Immature natural killer cell (primary cell): ENCODE measurements at regions not wholly inside any gene's neighbourhood (a gene's known extent, or its start where the extent isn't known, plus 50 kb on each side); places are given as distances from the start of the nearest gene placed in this dataset.

ENCODE experiments used
- DNase-seq, 3 donors: peaks; one replicate each; pipeline ENCODE4 v3.0.0; 2022; ENCODE audit warnings: mixed read lengths in 1 of 3
- H3K27ac Mint-ChIP-seq, 6 donors: one replicate each; pipeline ENCODE4 v1.8.0; 2020; ENCODE audit warnings: mixed read lengths in 6 of 6, mild to moderate bottlenecking in 5 of 6, inconsistent platforms in 4 of 6, moderate library complexity in 3 of 6
- H3K27me3 Mint-ChIP-seq, 3 donors: one replicate each; pipeline ENCODE4 v1.8.0; 2020 to 2021; ENCODE audit warnings: low read depth in 3 of 3, mild to moderate bottlenecking in 3 of 3, mixed read lengths in 3 of 3, moderate library complexity in 3 of 3, inconsistent platforms in 1 of 3
- H3K36me3 Mint-ChIP-seq, 3 donors: one replicate each; pipeline ENCODE4 v1.8.0; 2020; ENCODE audit warnings: mixed read lengths in 3 of 3, inconsistent platforms in 2 of 3, mild to moderate bottlenecking in 2 of 3
- H3K4me1 Mint-ChIP-seq, 2 donors: one replicate each; pipeline ENCODE4 v1.8.0; 2020; ENCODE audit warnings: inconsistent platforms in 2 of 2, mild to moderate bottlenecking in 2 of 2, mixed read lengths in 2 of 2, moderate library complexity in 1 of 2
- H3K4me3 Mint-ChIP-seq, 5 donors: one replicate each; pipeline ENCODE4 v1.8.0; 2020; ENCODE audit warnings: mild to moderate bottlenecking in 5 of 5, mixed read lengths in 5 of 5, inconsistent platforms in 3 of 5, moderate library complexity in 3 of 5
- H3K9me3 Mint-ChIP-seq, 6 donors: one replicate each; pipeline ENCODE4 v1.8.0; 2020; ENCODE audit warnings: mild to moderate bottlenecking in 6 of 6, mixed read lengths in 6 of 6, inconsistent platforms in 4 of 6, moderate library complexity in 3 of 6

DNA sequence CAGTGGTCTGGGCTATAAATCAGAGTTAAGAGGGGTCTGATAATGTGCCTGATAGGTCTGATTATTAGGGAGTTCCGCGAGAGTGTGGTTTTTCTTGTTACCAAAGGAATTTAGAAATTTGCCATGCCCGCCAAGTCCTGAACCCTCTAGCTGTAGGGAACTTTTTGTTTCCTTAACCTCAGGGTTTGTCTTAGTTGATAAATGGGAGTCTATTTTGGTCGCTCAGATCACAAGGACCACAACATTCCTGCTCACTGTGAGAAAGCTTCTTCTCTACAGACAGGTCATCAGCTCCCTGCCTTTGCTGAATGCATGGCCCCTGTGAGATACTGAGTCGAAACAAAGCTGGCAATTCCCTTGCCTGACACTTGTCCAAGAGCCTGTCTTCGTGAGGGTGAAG is 497.8 kb downstream of the HS3ST4 start:
- H3K4me1 Mint-ChIP-seq: no peaks in the 10 kb centered on the region
- no peak overlapping the region for H3K4me3 Mint-ChIP-seq
- no peak for DNase-seq
- peaks cover 0 to 12% (median 0%) of the 10 kb centered on the region in 3 donors for H3K27me3 Mint-ChIP-seq
- H3K9me3 Mint-ChIP-seq: peaks cover 0 to 3% (median 0%) of the 10 kb centered on the region in 6 donors
- H3K36me3 Mint-ChIP-seq: no peaks in the 10 kb centered on the region
- H3K27ac Mint-ChIP-seq: no peak overlapping the region

- no peak overlapping the region for H3K4me3 Mint-ChIP-seq
- H3K27ac Mint-ChIP-seq: no peak overlapping the region
- peaks cover 2 to 8% (median 5%) of the 10 kb centered on the region in 3 donors for H3K27me3 Mint-ChIP-seq
- H3K4me1 Mint-ChIP-seq: no peaks in the 10 kb centered on the region
- peaks cover 0 to 6% (median 0%) of the 10 kb centered on the region in 6 donors for H3K9me3 Mint-ChIP-seq
- DNase-seq: no peak
- H3K36me3 Mint-ChIP-seq: no peaks in the 10 kb centered on the region
Measured at GRCh38 chr16:26194526-26194925, 502.8 kb downstream of the HS3ST4 start.

DNA sequence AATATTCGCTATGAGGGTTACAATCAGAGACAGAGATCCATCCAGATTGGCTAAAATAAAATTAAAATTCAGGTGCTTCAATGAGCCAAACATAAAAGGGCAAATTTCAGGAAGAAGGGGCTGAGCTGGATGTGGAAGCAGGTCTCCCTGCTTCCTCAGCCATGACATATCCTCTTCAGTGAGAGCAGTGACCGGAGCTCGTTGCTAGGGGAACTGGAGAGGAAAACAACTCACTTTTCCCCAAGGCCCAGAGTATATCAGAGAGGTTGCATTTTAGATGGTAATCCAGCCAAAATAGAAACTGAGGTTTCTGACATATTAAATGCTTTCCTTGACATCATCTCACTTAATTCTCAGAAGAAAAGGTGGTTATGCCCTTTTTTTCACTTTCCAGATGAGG is 503.5 kb downstream of the HS3ST4 start:
- no peaks in the 10 kb centered on the region for H3K4me1 Mint-ChIP-seq
- no peak overlapping the region for H3K27ac Mint-ChIP-seq
- no peak overlapping the region for H3K4me3 Mint-ChIP-seq
- no peak for DNase-seq
- H3K27me3 Mint-ChIP-seq: peaks cover 2 to 8% (median 5%) of the 10 kb centered on the region in 3 donors
- peaks cover 0 to 6% (median 0%) of the 10 kb centered on the region in 6 donors for H3K9me3 Mint-ChIP-seq
- no peaks in the 10 kb centered on the region for H3K36me3 Mint-ChIP-seq

- H3K36me3 Mint-ChIP-seq: no peaks in the 10 kb centered on the region
- no peak overlapping the region for H3K27ac Mint-ChIP-seq
- peaks cover 0 to 6% (median 0%) of the 10 kb centered on the region in 6 donors for H3K9me3 Mint-ChIP-seq
- H3K27me3 Mint-ChIP-seq: peaks cover 3 to 5% (median 4%) of the 10 kb centered on the region in 3 donors
- H3K4me3 Mint-ChIP-seq: no peak overlapping the region
- DNase-seq: no peak
- H3K4me1 Mint-ChIP-seq: no peaks in the 10 kb centered on the region
Measured at GRCh38 chr16:26196310-26196709, 504.6 kb downstream of the HS3ST4 start.

DNA sequence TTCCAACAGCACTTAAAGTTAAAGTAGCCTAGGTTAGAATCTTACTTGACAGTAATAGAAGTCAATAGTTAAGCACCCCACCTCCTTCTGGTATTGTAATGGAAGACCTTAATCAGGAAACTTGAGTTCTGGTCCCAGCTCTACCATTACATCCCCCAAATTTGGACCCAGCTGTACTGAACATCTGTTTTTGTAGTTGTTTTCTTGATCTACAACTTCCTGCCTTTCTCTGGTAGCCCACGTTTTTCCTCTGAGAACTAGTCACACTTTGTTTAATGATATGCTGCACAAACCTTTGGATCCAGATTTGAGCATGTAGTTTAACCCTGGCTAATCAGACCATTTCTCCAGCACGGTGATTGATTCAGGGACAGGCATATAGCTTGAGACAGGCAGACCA is 505.0 kb downstream of the HS3ST4 start:
- Mint-ChIP-seq H3K4me1 (no peaks in the 10 kb centered on the region), H3K4me3 (no peak overlapping the region), H3K9me3 (peaks cover 0 to 5% (median 0%) of the 10 kb centered on the region in 6 donors), H3K27me3 (peaks cover 3 to 5% (median 4%) of the 10 kb centered on the region in 3 donors), H3K27ac (no peak overlapping the region), H3K36me3 (no peaks in the 10 kb centered on the region)
- DNase-seq: no peak

DNA sequence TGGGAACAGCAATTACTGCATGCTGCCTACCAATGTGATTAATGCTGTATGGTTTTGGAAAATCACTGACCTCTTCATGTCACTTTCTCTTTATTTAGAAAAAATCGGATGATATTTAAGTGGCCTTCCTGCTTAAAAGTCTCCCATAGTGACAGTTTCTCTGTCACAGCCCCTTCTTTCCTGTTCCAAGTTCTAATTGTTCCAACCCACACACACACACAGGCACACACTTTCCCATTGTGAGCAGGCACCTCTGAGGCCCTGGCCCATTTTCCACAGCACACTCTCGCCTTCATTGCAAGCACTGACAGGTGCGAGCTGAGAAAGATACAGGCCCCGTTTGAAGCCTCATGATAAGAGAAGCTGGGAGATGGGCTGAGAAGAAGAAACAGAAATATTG is 505.9 kb downstream of the HS3ST4 start:
- Mint-ChIP-seq H3K4me3 (no peak overlapping the region), H3K4me1 (no peaks in the 10 kb centered on the region), H3K27me3 (peaks cover 3 to 5% (median 4%) of the 10 kb centered on the region in 3 donors), H3K9me3 (peaks cover 0 to 5% (median 0%) of the 10 kb centered on the region in 6 donors), H3K36me3 (no peaks in the 10 kb centered on the region), H3K27ac (no peak overlapping the region)
- no peak for DNase-seq

DNA sequence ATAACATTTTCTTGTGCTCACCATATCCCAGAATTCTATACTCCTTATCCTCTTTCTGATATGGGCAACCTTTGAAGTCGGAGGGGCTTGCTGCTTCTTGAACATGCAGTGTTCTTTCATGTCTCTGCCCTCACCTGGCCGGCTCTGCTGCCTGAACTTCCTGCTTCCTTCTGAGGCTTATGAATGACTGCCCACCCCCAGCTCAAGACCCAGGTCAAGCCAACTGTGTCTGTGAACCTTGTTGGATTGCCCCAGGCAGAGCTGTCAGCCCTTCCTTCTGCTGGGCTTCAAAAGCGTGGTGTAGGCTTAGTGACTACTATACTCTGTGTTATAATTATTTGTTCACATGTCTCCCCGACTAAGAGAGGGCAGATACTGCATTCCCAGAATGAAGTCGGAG is 506.5 kb downstream of the HS3ST4 start:
- DNase-seq: no peak
- Mint-ChIP-seq H3K27me3 (peaks cover 2 to 5% (median 5%) of the 10 kb centered on the region in 3 donors), H3K27ac (no peak overlapping the region), H3K9me3 (peaks cover 0 to 5% (median under 1%) of the 10 kb centered on the region in 6 donors), H3K4me3 (no peak overlapping the region), H3K36me3 (no peaks in the 10 kb centered on the region), H3K4me1 (no peaks in the 10 kb centered on the region)

DNA sequence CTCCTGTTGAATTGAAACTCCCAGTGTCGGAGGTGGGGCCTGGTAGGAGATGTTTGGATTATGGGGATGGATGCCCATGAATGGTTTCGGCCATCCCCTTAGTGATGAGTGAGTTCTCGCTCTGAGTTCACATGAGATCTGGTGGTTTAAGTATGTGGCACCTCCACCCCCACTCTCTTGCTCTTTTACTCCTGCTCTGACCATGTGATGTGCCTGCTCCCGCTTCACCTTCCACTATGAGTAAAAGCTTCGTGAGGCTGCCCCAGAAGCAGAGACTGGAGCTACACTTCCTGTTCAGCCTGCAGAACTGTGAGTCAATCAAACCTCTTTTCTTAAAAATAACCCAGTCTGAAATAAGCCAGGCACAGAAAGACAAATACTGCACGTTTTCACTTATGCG is 512.4 kb downstream of the HS3ST4 start:
- Mint-ChIP-seq H3K9me3 (peaks cover 0 to 8% (median under 1%) of the 10 kb centered on the region in 6 donors), H3K27me3 (peaks cover 0 to 8% (median 6%) of the 10 kb centered on the region in 3 donors), H3K4me1 (no peaks in the 10 kb centered on the region), H3K36me3 (no peaks in the 10 kb centered on the region), H3K27ac (no peak overlapping the region), H3K4me3 (no peak overlapping the region)
- DNase-seq: no peak

DNA sequence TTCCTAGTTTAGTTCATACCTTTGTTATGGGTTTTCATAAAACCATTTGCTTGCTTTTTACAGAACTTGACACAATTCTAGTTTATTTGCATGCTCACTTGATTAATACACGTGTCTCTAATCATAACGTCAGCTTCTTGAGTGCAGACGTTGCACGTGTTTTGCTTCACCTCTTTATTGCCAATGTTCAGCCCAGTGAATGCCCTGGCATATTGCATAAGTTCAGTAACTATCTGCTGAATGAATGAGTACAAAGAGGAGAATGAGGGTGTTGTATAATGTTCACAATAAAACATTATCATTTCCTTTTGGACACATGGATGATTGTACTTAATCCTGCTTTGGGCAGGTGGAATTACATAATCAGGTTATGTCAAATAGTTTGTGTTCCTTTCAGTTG is 519.8 kb downstream of the HS3ST4 start:
- Mint-ChIP-seq H3K27ac (no peak overlapping the region), H3K36me3 (no peaks in the 10 kb centered on the region), H3K27me3 (peaks cover 0 to 4% (median 2%) of the 10 kb centered on the region in 3 donors), H3K9me3 (peaks cover 0 to 1% (median 0%) of the 10 kb centered on the region in 6 donors), H3K4me1 (no peaks in the 10 kb centered on the region), H3K4me3 (no peak overlapping the region)
- DNase-seq: no peak

GRCh38 chr16:26212599-26212998 is 520.8 kb downstream of the HS3ST4 start:
- Mint-ChIP-seq H3K4me1 (no peaks in the 10 kb centered on the region), H3K36me3 (no peaks in the 10 kb centered on the region), H3K4me3 (no peak overlapping the region), H3K27me3 (peaks cover 0 to 4% (median 2%) of the 10 kb centered on the region in 3 donors), H3K27ac (no peak overlapping the region), H3K9me3 (peaks cover 0 to 3% (median 0%) of the 10 kb centered on the region in 6 donors)
- no peak for DNase-seq

DNA sequence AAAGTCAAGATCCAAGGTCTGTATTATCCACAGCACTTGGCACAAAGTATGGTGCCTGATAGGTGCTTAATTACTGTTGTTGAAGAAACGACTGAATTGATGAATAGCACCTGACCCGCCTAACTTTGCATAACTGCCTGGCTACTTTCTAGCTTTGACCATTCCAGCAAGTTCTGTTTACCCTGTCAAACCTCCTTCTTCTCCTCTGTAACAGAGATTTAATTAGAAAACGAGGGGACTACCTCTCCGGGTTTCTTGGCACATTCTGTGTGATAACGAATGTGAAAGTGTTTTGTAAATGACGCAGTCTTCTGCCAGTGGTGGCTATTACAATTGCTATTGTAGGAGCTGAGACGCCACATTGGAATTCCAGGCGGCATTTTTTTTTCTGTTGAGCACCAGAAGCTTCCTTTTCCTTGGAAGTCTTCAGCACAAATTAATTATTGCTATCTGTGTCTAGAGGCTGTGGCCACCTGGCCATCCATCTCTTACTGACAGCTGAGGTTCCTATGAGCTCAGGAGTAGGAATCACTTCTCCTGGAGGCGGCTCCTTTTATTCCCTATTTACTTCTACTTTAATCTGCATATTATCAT is 522.9 kb downstream of the HS3ST4 start:
- no peaks in the 10 kb centered on the region for H3K4me1 Mint-ChIP-seq
- H3K27me3 Mint-ChIP-seq: peaks cover 0 to 4% (median 0%) of the 10 kb centered on the region in 3 donors
- no peak overlapping the region for H3K27ac Mint-ChIP-seq
- no peaks in the 10 kb centered on the region for H3K36me3 Mint-ChIP-seq
- peaks cover 0 to 3% (median 0%) of the 10 kb centered on the region in 6 donors for H3K9me3 Mint-ChIP-seq
- no peak for DNase-seq
- no peak overlapping the region for H3K4me3 Mint-ChIP-seq

- Mint-ChIP-seq H3K4me3 (no peak overlapping the region), H3K4me1 (no peaks in the 10 kb centered on the region), H3K27me3 (peaks cover 0 to 4% (median 2%) of the 10 kb centered on the region in 3 donors), H3K27ac (no peak overlapping the region), H3K9me3 (peaks cover 0 to 3% (median 0%) of the 10 kb centered on the region in 6 donors), H3K36me3 (no peaks in the 10 kb centered on the region)
- no peak for DNase-seq
Measured at GRCh38 chr16:26220894-26221293, 529.1 kb downstream of the HS3ST4 start.

DNA sequence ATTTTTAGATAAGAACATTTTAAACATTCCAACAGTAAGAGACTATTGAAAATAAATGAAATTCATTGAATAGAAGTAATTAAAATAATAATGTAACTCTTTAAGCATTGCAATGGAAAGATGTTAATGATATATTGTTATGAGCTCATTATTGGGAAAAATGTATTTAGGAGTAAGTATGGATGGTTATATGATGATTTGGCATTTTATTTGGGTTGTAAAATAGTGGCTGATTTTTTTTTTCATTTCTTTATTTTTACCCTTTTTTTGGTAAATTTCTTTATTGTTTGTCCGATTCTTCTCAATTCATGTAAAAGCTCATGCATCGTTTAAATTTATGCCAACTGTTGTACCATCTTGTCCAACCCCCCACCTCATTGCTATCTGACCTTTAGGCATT is 539.9 kb downstream of the HS3ST4 start:
- Mint-ChIP-seq H3K9me3 (peaks cover 0 to 2% (median 0%) of the 10 kb centered on the region in 6 donors), H3K4me3 (no peak overlapping the region), H3K36me3 (no peaks in the 10 kb centered on the region), H3K27ac (no peak overlapping the region), H3K27me3 (peaks cover 2 to 4% (median 3%) of the 10 kb centered on the region in 3 donors), H3K4me1 (no peaks in the 10 kb centered on the region)
- DNase-seq: no peak

DNA sequence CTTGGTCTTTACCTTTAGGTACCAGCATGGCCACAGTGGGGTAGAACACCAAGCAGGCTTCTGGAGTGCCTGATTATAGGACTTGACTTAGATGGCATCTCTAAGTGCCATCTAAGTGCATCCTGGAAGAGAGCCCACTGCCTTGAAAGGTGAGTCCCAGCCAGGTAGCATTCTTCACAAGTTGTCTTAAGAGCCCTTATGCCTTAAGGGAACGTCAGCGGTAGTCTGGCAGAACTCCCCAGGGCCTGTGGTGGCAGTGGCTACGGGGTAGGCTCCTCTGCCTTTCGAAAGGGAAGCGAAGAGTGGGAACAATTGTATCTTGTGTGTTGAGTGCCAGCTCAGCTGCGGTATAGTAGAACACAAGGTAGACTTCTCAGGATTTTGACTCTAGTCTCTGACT is 549.0 kb downstream of the HS3ST4 start:
- Mint-ChIP-seq H3K27me3 (peaks cover 0 to 8% (median 0%) of the 10 kb centered on the region in 3 donors), H3K4me3 (no peak overlapping the region), H3K4me1 (no peaks in the 10 kb centered on the region), H3K36me3 (no peaks in the 10 kb centered on the region), H3K27ac (no peak overlapping the region), H3K9me3 (peaks cover 0 to 11% (median 6%) of the 10 kb centered on the region in 6 donors)
- no peak for DNase-seq

DNA sequence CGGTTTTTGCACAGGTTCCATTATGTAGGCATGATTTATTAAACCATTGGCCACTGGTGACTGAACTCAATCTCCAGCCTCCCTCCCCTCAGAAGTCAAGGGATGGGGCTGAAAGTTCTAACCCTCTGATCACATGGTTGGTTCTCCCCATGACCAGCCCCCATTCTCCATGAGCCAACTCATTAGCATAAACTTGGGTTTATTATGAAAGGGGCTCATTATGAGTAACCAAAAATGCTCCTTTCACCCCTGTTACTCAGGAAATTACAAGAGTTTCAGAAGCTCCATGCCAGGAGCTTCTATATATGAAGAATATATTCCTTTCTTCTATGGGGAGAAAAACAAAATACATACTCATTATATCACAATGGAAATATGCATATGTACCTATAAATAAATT is 555.3 kb downstream of the HS3ST4 start:
- Mint-ChIP-seq H3K9me3 (peaks cover 2 to 8% (median 6%) of the 10 kb centered on the region in 6 donors), H3K4me3 (no peak overlapping the region), H3K27me3 (peaks cover 0 to 8% (median 2%) of the 10 kb centered on the region in 3 donors), H3K27ac (no peak overlapping the region), H3K4me1 (no peaks in the 10 kb centered on the region), H3K36me3 (no peaks in the 10 kb centered on the region)
- no peak for DNase-seq
